ENCODE measurements at regions not wholly inside any gene's neighbourhood (a gene's known extent, or its start where the extent isn't known, plus 50 kb on each side); places are given as distances from the start of the nearest gene placed in this dataset.

- no peak for DNase-seq
Observed at GRCh38 chr4:133866328-133866699, 335.3 kb downstream of the PABPC4L start.

DNA sequence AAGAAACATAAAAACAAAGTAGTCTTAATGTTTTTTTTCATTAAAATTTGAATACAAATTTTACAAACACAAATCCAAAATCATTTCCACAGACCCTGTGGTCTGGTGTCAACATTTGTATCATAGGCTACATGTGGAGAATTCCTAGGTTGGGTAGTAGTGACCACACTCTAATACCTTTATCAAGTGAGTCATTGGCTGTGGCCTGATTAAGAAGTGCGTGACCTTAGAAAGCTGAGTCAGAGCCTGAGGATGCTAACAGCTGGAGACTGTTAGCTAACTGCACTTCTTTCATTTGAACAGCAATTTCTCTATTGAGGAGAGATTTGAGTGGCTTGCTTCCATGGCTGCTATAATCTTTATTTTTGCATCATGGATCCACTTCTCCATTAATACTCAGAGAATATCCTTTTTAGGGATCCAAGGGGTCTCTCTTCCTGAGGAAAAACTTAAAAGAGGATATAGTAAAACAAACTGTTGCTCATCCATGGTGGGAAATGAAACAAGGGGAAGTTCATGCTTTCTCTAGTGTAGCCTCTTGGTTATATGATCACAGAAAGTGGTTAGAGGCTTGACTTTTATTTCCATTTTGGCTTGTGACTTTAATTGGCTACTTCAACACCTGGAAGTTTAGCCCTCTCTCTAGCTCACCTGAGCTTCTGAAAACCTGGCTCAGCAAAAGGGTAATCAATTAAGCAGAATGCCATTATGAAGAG, 335.8 kb downstream of the PABPC4L start:
- no peak for DNase-seq

GRCh38 chr4:133863153-133863552, 338.4 kb downstream of the PABPC4L start:
- no peak for DNase-seq

DNA sequence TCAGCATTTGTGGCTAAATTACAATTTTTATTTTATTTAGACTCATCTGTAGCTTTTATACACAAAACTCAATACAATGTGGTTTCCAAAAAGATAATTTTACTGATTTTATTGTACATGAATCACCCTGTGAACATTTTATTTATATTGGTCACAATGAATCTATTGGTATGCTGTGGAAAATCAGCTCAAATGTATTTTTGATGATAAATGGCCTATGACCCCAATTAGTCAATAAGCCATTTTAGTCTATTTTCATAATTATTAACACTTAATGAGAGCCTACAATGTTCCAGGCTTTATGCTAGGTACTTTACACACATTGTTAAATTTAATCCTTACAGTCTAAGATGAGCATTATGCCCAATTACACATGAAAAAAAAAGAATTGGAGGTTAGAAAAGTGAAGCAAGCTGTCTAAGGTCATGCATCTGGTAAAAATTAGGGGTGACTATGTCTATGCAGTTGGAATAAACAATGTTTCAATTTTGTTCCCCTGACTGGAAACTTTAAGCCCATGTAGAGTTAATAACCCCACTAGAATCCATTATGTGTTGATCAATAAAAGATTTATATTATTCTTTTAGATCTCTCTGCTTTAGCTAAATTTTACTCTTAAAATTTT, 344.7 kb downstream of the PABPC4L start:
- DNase-seq = no peak

- no peak for DNase-seq
Observed at GRCh38 chr4:133855001-133855400, 346.6 kb downstream of the PABPC4L start.

DNA sequence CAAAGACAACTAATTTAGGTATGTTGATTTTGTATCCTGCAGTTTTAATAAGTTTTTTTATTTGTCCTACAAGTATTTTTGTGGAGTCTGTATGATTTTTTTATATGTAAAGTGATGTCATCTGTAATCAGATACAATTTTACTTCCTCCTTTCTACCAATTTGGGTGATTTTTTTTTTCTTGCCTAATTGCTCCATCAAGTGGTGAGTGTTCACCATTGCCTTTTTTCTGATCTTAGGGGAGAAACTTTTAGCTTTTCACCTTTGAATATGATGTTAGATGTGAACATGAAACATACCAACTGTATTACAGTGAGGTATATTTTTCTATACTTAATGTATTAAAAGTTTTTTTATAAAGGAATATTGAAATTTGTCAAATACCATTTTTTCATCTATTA, 362.3 kb downstream of the PABPC4L start:
- DNase-seq = no peak

GRCh38 chr4:133823177-133823576, 378.4 kb downstream of the PABPC4L start:
- no peak for DNase-seq

GRCh38 chr4:133812954-133813353, 388.6 kb downstream of the PABPC4L start:
- DNase-seq = no peak

DNA sequence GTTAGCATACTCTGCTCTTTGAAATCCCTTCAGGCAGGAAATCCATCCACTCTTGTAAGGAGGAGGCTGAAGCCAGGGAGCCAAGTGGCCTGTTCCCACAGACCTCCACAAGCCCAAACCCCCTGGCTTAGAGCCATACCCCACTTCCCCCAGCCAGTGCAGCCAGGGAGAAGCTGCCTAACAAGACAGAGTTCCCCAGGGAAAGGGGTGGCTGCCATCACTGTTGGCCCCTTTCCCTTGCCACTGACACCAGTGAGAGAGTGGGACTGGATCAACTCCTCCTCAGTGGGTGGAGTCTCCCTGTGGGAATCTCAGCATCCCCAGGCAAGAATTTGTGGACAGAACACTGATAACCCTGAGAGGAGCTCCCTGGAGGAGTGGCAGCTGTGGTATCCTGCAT, 389.4 kb downstream of the PABPC4L start:
- DNase-seq = no peak

- DNase-seq = no peak
Observed at GRCh38 chr4:133808151-133808550, 393.4 kb downstream of the PABPC4L start.

GRCh38 chr4:133803341-133803740, 398.2 kb downstream of the PABPC4L start:
- no peak for DNase-seq

GRCh38 chr4:133802359-133803140, 399.0 kb downstream of the PABPC4L start:
- no peak for DNase-seq

GRCh38 chr4:133801883-133802282, 399.7 kb downstream of the PABPC4L start:
- no peak for DNase-seq

- no peak for DNase-seq
Observed at GRCh38 chr4:133800966-133801365, 400.6 kb downstream of the PABPC4L start.

GRCh38 chr4:133799717-133800315, 401.8 kb downstream of the PABPC4L start:
- no peak for DNase-seq

GRCh38 chr4:133777661-133778060, 423.9 kb downstream of the PABPC4L start:
- no peak for DNase-seq

GRCh38 chr4:133776961-133777360, 424.6 kb downstream of the PABPC4L start:
- no peak for DNase-seq

GRCh38 chr4:133776503-133776902, 425.1 kb downstream of the PABPC4L start:
- no peak for DNase-seq

GRCh38 chr4:133775881-133776280, 425.7 kb downstream of the PABPC4L start:
- DNase-seq = no peak

GRCh38 chr4:133775469-133775868, 426.1 kb downstream of the PABPC4L start:
- DNase-seq = no peak

DNA sequence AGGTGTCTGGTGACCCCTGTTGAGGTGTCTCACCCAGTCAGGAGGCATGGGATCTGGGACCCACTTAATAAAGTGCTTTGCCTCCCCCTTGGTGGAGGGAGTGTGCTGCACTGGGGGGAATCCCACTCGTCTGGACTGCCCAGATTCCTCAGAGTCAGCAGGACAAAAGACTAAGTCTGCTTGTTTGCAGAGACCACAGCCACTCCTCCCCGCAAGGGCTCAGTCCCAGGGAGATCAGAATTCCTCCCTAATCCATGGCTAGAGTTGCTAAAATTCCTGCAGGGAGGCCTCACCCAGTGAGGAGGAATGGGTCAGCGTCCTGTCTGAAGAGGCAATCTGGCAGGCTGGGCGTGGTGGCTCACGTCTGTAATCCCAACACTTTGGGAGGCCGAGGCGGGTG, 442.2 kb downstream of the PABPC4L start:
- DNase-seq = no peak

DNA sequence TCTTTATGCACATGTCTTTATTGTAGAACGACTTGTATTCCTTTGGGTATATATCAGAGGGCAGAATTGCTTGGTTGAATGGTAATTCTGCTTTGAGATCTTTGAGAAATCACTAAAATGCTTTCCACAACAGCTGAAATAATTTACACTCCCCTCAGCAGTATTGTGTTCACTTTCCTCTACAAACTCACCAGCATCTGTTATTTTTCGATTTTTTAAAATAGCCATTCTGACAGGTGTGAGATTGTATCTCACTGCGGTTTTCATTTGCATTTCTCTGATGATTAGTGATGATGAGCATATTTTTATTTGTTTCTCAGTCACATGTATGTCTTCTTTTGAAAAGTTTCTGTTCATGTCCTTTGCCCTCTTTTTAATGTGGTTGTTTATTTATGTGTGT, 459.8 kb downstream of the PABPC4L start:
- no peak for DNase-seq

GRCh38 chr4:133720001-133720400, 481.6 kb downstream of the PABPC4L start:
- DNase-seq = no peak

DNA sequence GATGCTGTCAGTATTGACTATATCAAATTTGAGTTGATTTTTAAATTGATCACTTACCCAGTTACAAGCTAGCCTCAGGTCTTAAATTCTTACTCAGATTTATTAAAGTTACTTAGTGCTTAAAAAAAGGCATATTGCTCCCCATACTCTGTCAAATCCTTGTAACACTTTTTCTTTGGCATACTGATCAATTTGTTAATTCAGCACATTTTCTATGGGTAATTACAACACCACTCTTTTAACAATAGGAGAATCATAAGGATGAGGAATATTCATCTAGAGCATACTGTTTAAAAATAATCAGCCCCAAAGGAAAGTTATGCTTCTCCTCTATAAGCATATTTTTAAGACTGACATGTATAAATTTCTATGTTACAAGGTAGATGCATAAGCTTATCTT, 482.5 kb downstream of the PABPC4L start:
- DNase-seq = no peak

Measured in activated CD4-positive, alpha-beta T cell treated with anti-CD3 and anti-CD28 coated beads, Interleukin-2, amount 50 U/mL, for 16 hours (primary cell).